ENCODE measurements at regions not wholly inside any gene's neighbourhood (a gene's known extent, or its start where the extent isn't known, plus 50 kb on each side); places are given as distances from the start of the nearest gene placed in this dataset.

- H3K36me3 Mint-ChIP-seq (ENCODE audit: low read depth) = no peaks in the 10 kb centered on the region
- no peak for TF ChIP-seq CTCF (IDR thresholded peaks at IDR 0.05)
- H3K4me1 Mint-ChIP-seq (ENCODE audit: low read depth) = no peaks in the 10 kb centered on the region
- no peak overlapping the region for H3K27ac Mint-ChIP-seq
- H3K27me3 Mint-ChIP-seq (ENCODE audit: insufficient read depth) = no peaks in the 10 kb centered on the region; the same call in 1 of the 2 replicates
- no peaks in the 10 kb centered on the region for H3K9me3 Mint-ChIP-seq
- no peak overlapping the region for H3K4me3 Mint-ChIP-seq
- no peak for DNase-seq
Observed at GRCh38 chr2:58521803-58522554, 280.9 kb upstream of the FANCL start.

GRCh38 chr2:58520903-58521302, 279.8 kb upstream of the FANCL start:
- no peaks in the 10 kb centered on the region; the same call in 1 of the 2 replicates for H3K27me3 Mint-ChIP-seq (ENCODE audit: insufficient read depth)
- H3K27ac Mint-ChIP-seq = no peak overlapping the region
- no peaks in the 10 kb centered on the region for H3K4me1 Mint-ChIP-seq (ENCODE audit: low read depth)
- no peaks in the 10 kb centered on the region for H3K9me3 Mint-ChIP-seq
- H3K4me3 Mint-ChIP-seq = no peak overlapping the region
- no peaks in the 10 kb centered on the region for H3K36me3 Mint-ChIP-seq (ENCODE audit: low read depth)
- no peak for DNase-seq
- TF ChIP-seq CTCF (IDR thresholded peaks at IDR 0.05) = no peak

GRCh38 chr2:58517881-58518280, 276.8 kb upstream of the FANCL start:
- Mint-ChIP-seq H3K4me1 (ENCODE audit: low read depth) (no peaks in the 10 kb centered on the region), H3K27me3 (ENCODE audit: insufficient read depth) (no peaks in the 10 kb centered on the region; the same call in 1 of the 2 replicates)

GRCh38 chr2:58516695-58517094, 275.6 kb upstream of the FANCL start:
- no peak for TF ChIP-seq CTCF (IDR thresholded peaks at IDR 0.05)
- Mint-ChIP-seq H3K4me1 (ENCODE audit: low read depth) (no peaks in the 10 kb centered on the region), H3K36me3 (ENCODE audit: low read depth) (no peaks in the 10 kb centered on the region), H3K9me3 (no peaks in the 10 kb centered on the region), H3K27ac (no peak overlapping the region), H3K4me3 (no peak overlapping the region), H3K27me3 (ENCODE audit: insufficient read depth) (no peaks in the 10 kb centered on the region; the same call in 1 of the 2 replicates)
- no peak for DNase-seq

More at GRCh38 chr2:58517881-58518280, 276.8 kb upstream of the FANCL start:
- Mint-ChIP-seq H3K4me3 (no peak overlapping the region), H3K9me3 (no peaks in the 10 kb centered on the region), H3K36me3 (ENCODE audit: low read depth) (no peaks in the 10 kb centered on the region), H3K27ac (no peak overlapping the region)
- DNase-seq = no peak
- no peak for TF ChIP-seq CTCF (IDR thresholded peaks at IDR 0.05)

- no peaks in the 10 kb centered on the region for H3K4me1 Mint-ChIP-seq (ENCODE audit: low read depth)
- no peak overlapping the region for H3K4me3 Mint-ChIP-seq
- no peak for DNase-seq
- H3K27ac Mint-ChIP-seq = no peak overlapping the region
- no peaks in the 10 kb centered on the region for H3K9me3 Mint-ChIP-seq
- H3K36me3 Mint-ChIP-seq (ENCODE audit: low read depth) = no peaks in the 10 kb centered on the region
- TF ChIP-seq CTCF (IDR thresholded peaks at IDR 0.05) = no peak
- no peaks in the 10 kb centered on the region; the same call in 1 of the 2 replicates for H3K27me3 Mint-ChIP-seq (ENCODE audit: insufficient read depth)
Observed at GRCh38 chr2:58515827-58516573, 274.9 kb upstream of the FANCL start.

Measured in HFFc6 (cell line).